ENCODE measurements at regions not wholly inside any gene's neighbourhood (a gene's known extent, or its start where the extent isn't known, plus 50 kb on each side); places are given as distances from the start of the nearest gene placed in this dataset.

- no peak for DNase-seq (ENCODE audit: low read depth, low spot score)
- Histone ChIP-seq H3K4me1 (ENCODE audit: control insufficient read depth, extremely low read depth, insufficient read depth, low read length) (no peaks in the 10 kb centered on the region), H3K9me3 (replicated peaks; ENCODE audit: control insufficient read depth, insufficient read depth, low read length) (no peaks in the 10 kb centered on the region), H4K20me1 (replicated peaks; ENCODE audit: control insufficient read depth, extremely low read depth, insufficient read depth, low read length) (no peaks in the 10 kb centered on the region), H3K27ac (ENCODE audit: insufficient read depth, low read depth, low read length) (no peak overlapping the region), H3K4me3 (replicated peaks in 1 of 3; ENCODE audit: insufficient read depth in 1 of 3, low read depth in 1 of 3, low read length in 3 of 3) (no peak overlapping the region), H2AFZ (ENCODE audit: low read depth, low read length) (no peak overlapping the region), H3K79me2 (ENCODE audit: control insufficient read depth, insufficient read depth, low read length) (no peaks in the 10 kb centered on the region), H3K27me3 (ENCODE audit: control insufficient read depth in 2 of 2, insufficient read depth in 2 of 2, low read length in 2 of 2) (peaks cover 0 to 1% of the 10 kb centered on the region in 2 experiments), H3K36me3 (ENCODE audit: control insufficient read depth in 2 of 2, extremely low read depth in 1 of 2, insufficient read depth in 2 of 2, low read length in 2 of 2) (no peaks in the 10 kb centered on the region), H3K9me1 (replicated peaks; ENCODE audit: control insufficient read depth, extremely low read depth, insufficient read depth, low read length) (no peaks in the 10 kb centered on the region), H3K4me2 (ENCODE audit: insufficient read depth, low read length) (no peak overlapping the region), H3K9ac (replicated peaks; ENCODE audit: extremely low read depth, insufficient read depth, low read length) (no peak overlapping the region)
- FAIRE-seq: no peak
- intact Hi-C loops (cut with micrococcal nuclease): no loop called here
- CTCF ChIA-PET: no interaction called here
- BruUV-seq (replicated peaks): no TSS peak
- dilution Hi-C loops (cut with MboI; ENCODE audit: extremely low pct_ligation_motif_present, low sequenced_read_pairs): no loop called here
- POLR2A ChIA-PET: no interaction called here
- no peak for TF ChIP-seq JUN (IDR thresholded peaks at IDR 0.05; ENCODE audit: borderline replicate concordance, insufficient read depth, insufficient read length, low read depth)
- TF ChIP-seq MAX (IDR thresholded peaks at IDR 0.05; ENCODE audit: insufficient read depth, insufficient read length): no peak
- TF ChIP-seq MYC (IDR thresholded peaks at IDR 0.05; ENCODE audit: low read depth, low read length): no peak
- no peak for TF ChIP-seq CTCF (IDR thresholded peaks at IDR 0.05; ENCODE audit: extremely low read depth in 1 of 2, insufficient read depth in 1 of 2, low read depth in 1 of 2, low read length in 2 of 2)
- no peak for TF ChIP-seq GATA2 (IDR thresholded peaks at IDR 0.05; ENCODE audit: insufficient read depth, insufficient read length, low read depth, low read length)
- no peak for TF ChIP-seq POLR2A (IDR thresholded peaks at IDR 0.05; ENCODE audit: low read depth, low read length)
- no peak for TF ChIP-seq FOS (IDR thresholded peaks at IDR 0.05; ENCODE audit: borderline replicate concordance, insufficient read depth, low read length)
- TF ChIP-seq EZH2 (IDR thresholded peaks at IDR 0.05; ENCODE audit: borderline replicate concordance, low read depth, low read length, severe bottlenecking): no peak
- no peak for TF ChIP-seq POLR2AphosphoS5 (IDR thresholded peaks at IDR 0.05; ENCODE audit: insufficient read depth, low read depth, low read length)
These were observed 112.5 kb upstream of the BNIP2 start for GRCh38 chr15:59801649-59802048.

Measured in endothelial cell of umbilical vein (primary cell).